LNCAP (cell line): ENCODE measurements at regions not wholly inside any gene's neighbourhood (a gene's known extent, or its start where the extent isn't known, plus 50 kb on each side); places are given as distances from the start of the nearest gene placed in this dataset.

Experiments used
- TF ChIP-seq, protein P1 (sequence below): fragments of 450-650 bp; IDR thresholded peaks from 2 replicates; pipeline ENCODE4 v1.5.1; 2017; ENCODE audit warnings: mild to moderate bottlenecking

DNA sequence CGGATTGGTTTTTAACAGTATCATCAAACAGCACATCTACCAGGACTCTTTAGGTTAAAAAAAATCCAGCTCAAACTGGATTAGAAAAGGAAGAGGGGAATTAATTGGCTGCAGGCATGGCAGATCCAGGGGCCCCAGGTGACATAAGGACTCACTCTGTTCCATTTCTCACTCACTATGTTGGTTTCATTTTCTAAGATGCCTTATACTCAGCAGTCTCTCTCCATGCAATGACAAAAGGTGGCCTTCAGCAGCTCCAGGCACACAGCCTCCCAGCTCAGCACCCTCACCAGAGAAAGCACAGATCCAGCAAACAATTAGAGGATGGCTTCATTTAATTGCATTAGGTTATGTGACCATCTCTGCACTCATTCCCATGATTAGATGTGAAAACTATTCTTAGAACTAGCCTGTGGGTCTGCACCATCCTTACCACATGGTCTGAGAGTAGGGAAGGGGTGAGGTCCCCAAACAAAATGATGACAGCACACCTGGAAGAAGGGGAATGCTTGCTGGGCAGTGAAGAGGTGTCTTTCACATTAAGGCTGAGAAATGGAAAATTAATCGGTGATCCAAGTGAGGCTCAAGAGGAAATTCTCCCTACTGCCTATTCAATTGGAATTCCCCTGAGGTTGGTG lies 243.1 kb downstream of the CDH26 start:
- TF ChIP-seq, protein P1, sequence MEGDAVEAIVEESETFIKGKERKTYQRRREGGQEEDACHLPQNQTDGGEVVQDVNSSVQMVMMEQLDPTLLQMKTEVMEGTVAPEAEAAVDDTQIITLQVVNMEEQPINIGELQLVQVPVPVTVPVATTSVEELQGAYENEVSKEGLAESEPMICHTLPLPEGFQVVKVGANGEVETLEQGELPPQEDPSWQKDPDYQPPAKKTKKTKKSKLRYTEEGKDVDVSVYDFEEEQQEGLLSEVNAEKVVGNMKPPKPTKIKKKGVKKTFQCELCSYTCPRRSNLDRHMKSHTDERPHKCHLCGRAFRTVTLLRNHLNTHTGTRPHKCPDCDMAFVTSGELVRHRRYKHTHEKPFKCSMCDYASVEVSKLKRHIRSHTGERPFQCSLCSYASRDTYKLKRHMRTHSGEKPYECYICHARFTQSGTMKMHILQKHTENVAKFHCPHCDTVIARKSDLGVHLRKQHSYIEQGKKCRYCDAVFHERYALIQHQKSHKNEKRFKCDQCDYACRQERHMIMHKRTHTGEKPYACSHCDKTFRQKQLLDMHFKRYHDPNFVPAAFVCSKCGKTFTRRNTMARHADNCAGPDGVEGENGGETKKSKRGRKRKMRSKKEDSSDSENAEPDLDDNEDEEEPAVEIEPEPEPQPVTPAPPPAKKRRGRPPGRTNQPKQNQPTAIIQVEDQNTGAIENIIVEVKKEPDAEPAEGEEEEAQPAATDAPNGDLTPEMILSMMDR = no peak

GRCh38 chr20:60202046-60202445 lies 243.8 kb downstream of the CDH26 start:
- TF ChIP-seq, protein P1 = no peak

DNA sequence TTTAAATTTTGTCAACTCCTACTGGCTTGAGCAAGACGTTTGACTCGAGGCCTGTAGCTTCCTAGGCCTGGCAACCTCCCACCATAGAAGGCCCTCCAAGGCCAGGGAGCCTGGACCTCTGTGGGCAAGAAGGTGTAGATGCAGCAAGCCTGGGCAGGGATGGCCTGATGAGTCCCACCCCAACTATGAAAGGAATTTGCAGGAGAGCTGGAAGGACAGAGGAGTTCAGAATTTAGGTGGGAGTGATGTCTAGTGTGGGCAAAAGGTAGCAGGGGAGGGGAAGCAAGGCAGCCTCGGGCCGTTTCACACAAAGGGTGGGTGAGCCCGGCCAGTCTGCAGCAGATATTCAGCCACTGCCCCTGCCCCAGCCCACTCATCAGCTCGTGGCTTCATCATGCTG lies 245.2 kb downstream of the CDH26 start:
- TF ChIP-seq, protein P1 = no peak

- TF ChIP-seq, protein P1 = no peak
These were observed 246.4 kb downstream of the CDH26 start for GRCh38 chr20:60204601-60205000.

GRCh38 chr20:60206259-60206658 lies 248.0 kb downstream of the CDH26 start:
- TF ChIP-seq, protein P1 = peak; percentile 46

DNA sequence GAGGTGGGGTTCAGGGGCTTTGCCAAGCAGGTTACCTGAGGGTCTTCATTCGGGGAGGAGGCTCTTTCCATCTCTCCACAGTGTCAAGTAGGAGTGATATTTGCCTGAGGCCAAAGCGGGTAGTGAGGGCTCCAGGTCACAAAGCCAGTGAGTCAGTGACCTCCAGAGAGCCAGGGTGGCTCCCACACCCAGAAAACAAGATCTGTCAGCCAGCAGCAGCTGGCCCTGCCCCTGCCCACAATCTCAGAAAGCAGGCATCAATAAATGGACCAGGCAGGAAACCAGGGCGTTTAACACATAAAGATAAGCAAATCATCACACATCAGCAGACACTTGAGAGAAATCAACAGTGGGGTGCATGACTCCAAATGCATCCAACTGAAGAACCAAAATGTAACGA lies 250.8 kb downstream of the CDH26 start:
- TF ChIP-seq, protein P1 = no peak

DNA sequence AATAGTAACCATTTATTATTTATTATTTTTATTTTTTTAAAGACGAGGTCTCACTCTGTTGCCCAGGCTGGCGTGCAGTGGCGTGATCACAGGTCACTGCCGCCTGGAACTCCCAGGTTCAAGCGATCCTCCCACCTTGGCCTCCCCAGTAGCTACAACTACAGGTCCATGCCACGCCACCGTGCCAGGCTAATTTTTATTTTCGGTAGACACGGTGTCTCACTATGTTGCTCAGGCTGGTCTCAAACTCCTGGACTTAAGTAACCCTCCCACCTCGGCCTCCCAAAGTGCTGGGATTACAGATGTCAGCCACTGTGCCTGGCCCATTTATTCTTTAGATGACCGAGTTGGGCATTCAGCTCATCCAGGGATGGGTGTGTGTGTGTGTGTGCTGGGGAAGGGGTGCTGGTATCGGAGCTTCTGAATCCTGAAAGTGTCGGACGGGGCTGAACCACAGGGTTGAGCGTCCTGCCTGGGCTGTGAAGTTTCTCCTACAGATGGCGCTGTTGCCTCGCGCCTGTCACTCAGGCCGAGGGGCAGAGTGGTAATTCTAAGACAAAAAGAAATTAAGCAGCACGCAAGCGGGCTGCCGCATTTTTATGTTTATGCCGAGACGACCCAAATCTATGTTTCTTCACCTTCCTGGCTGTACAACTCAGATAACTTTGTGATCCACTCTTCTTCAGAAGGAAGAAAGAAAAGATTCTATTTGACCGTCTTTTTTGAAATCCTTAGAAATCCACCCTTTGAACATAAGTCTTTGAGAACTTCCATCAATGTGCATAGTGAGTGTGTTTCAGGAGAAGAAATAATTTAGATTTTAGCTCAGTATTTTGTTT lies 252.8 kb downstream of the CDH26 start:
- TF ChIP-seq, protein P1 = peak; percentile 94
